H4 (cell line): ENCODE measurements at regions not wholly inside any gene's neighbourhood (a gene's known extent, or its start where the extent isn't known, plus 50 kb on each side); places are given as distances from the start of the nearest gene placed in this dataset.
A peak's percentile ranks its signal among the peaks of the same experiment; 100 is the strongest.
"Not testable (repeated sequence)": the region's sequence is repeated elsewhere in the genome, so short reads cannot be mapped to it uniquely, and the experiment has no call there.

Experiments
- DNase-seq: peaks from one replicate; pipeline ENCODE4 v3.0.0-alpha.2; 2015; ENCODE audit warnings: low spot score

GRCh38 chr5:52255308-52255707, 532.4 kb upstream of the ITGA1 start:
- no peak for DNase-seq

GRCh38 chr5:52262844-52263243, 524.9 kb upstream of the ITGA1 start:
- DNase-seq = no peak

- DNase-seq = no peak
Observed at GRCh38 chr5:52269401-52269800, 518.3 kb upstream of the ITGA1 start.

- no peak for DNase-seq
Observed at GRCh38 chr5:52269859-52270258, 517.9 kb upstream of the ITGA1 start.

- no peak for DNase-seq
Observed at GRCh38 chr5:52275639-52276038, 512.1 kb upstream of the ITGA1 start.

- no peak for DNase-seq
Observed at GRCh38 chr5:52277101-52277500, 510.6 kb upstream of the ITGA1 start.

GRCh38 chr5:52282647-52283046, 505.1 kb upstream of the ITGA1 start:
- DNase-seq = no peak

- peak; percentile 4 for DNase-seq
Observed at GRCh38 chr5:52283221-52283620, 504.5 kb upstream of the ITGA1 start.

- DNase-seq = no peak
Observed at GRCh38 chr5:52300703-52301372, 486.9 kb upstream of the ITGA1 start.

- not testable (repeated sequence) for DNase-seq
Observed at GRCh38 chr5:52304816-52305215, 482.9 kb upstream of the ITGA1 start.

GRCh38 chr5:52328220-52328806, 459.4 kb upstream of the ITGA1 start:
- no peak for DNase-seq

GRCh38 chr5:52331725-52332124, 456.0 kb upstream of the ITGA1 start:
- no peak for DNase-seq

GRCh38 chr5:52334367-52334766, 453.3 kb upstream of the ITGA1 start:
- no peak for DNase-seq

GRCh38 chr5:52339285-52339684, 448.4 kb upstream of the ITGA1 start:
- no peak for DNase-seq

- DNase-seq = peak; percentile 4
Observed at GRCh38 chr5:52342361-52342760, 445.4 kb upstream of the ITGA1 start.

GRCh38 chr5:52356311-52356918, 431.3 kb upstream of the ITGA1 start:
- peak; percentile 8 for DNase-seq

GRCh38 chr5:52359261-52359660, 428.5 kb upstream of the ITGA1 start:
- no peak for DNase-seq

- no peak for DNase-seq
Observed at GRCh38 chr5:52360985-52361384, 426.7 kb upstream of the ITGA1 start.

GRCh38 chr5:52374286-52374685, 413.4 kb upstream of the ITGA1 start:
- no peak for DNase-seq

- DNase-seq = no peak
Observed at GRCh38 chr5:52375969-52376368, 411.7 kb upstream of the ITGA1 start.

- DNase-seq = no peak
Observed at GRCh38 chr5:52376592-52376991, 411.1 kb upstream of the ITGA1 start.

GRCh38 chr5:52378237-52378636, 409.5 kb upstream of the ITGA1 start:
- DNase-seq = no peak

GRCh38 chr5:52388349-52388748, 399.4 kb upstream of the ITGA1 start:
- DNase-seq = no peak
